ENCODE measurements at regions not wholly inside any gene's neighbourhood (a gene's known extent, or its start where the extent isn't known, plus 50 kb on each side); places are given as distances from the start of the nearest gene placed in this dataset.

DNA sequence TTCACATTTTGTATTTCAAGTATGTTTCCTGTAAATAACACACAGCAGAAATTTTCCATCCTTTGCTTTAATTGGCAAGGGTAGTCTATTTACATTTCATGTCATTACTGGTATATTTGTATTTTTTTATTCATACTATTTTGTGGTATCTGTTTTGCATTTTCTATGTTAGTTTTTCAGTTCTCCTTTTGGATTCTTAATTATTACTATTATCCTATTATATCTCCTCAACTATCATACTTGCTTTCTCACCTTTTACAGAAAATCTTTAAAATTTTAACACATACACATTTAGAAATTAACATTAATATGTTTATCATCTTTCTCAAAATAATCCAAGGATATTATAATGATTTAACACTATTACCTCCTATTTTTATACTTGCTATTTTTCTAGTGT is 918.3 kb upstream of the MAP3K7 start:
- no peak overlapping the region for H3K27ac ChIP-seq (ENCODE audit: control insufficient read depth, insufficient read depth)
- in situ Hi-C loops (cut with MboI): no loop called here
- H3K79me2 ChIP-seq (ENCODE audit: control insufficient read depth, insufficient read depth, low read length): no peaks in the 10 kb centered on the region
- BruUV-seq (replicated peaks): no TSS peak
- no peak overlapping the region for H2AFZ ChIP-seq (ENCODE audit: control insufficient read depth, low read depth, low read length)
- FAIRE-seq: no peak
- ChIA-PET RAD21 (ENCODE audit: unreplicated experiment) (interaction anchor here (0.8 to 1.5 kb wide), 3 partner anchors 12 to 70 kb away, joined by 3 to 4 read pairs (median 3); no protein-coding TSS in a partner anchor), CTCF (interaction anchor here (0.6 to 0.9 kb wide), 2 partner anchors 174 to 442 kb away, joined by 3 read pairs; no protein-coding TSS in a partner anchor), SMC1A (ENCODE audit: uncharacterized antibody, unreplicated experiment) (interaction anchor here (0.7 to 1.9 kb wide), 9 partner anchors 8 to 726 kb away, joined by 3 to 7 read pairs (median 4); no protein-coding TSS in a partner anchor), POLR2A (interaction anchor here (0.8 kb wide), 1 partner anchor 31 kb away, joined by 3 read pairs; no protein-coding TSS in a partner anchor)
- TF ChIP-seq BRCA1 (IDR thresholded peaks at IDR 0.05; ENCODE audit: low read depth, low read length) (no peak), MTA2 (IDR thresholded peaks at IDR 0.05; ENCODE audit: low read depth) (peak; percentile 92), CBX3 (IDR thresholded peaks at IDR 0.05; ENCODE audit: borderline replicate concordance, low read depth) (no peak), RBBP5 (conservative IDR thresholded peaks at IDR 0.05) (no peak), MTA3 (IDR thresholded peaks at IDR 0.05; ENCODE audit: borderline replicate concordance, low read length) (no peak), JUND (IDR thresholded peaks at IDR 0.05; ENCODE audit: low read depth, low read length) (no peak), HDAC6 (IDR thresholded peaks at IDR 0.05; ENCODE audit: unreplicated experiment) (no peak), NFXL1 (IDR thresholded peaks at IDR 0.05; ENCODE audit: borderline replicate concordance) (no peak), MYC (IDR thresholded peaks at IDR 0.05; ENCODE audit: insufficient read depth, insufficient read length, insufficient replicate concordance, low read length, severe bottlenecking) (no peak), HCFC1 (IDR thresholded peaks at IDR 0.05; ENCODE audit: low read length) (no peak), RAD21 (IDR thresholded peaks at IDR 0.05; ENCODE audit: insufficient read depth, low read depth, low read length) (no peak), SMAD1 (IDR thresholded peaks at IDR 0.05; ENCODE audit: low read depth, partially characterized antibody) (no peak), ZSCAN29 (IDR thresholded peaks at IDR 0.05) (no peak), MEF2B (IDR thresholded peaks at IDR 0.05; ENCODE audit: partially characterized antibody, poor library complexity, severe bottlenecking) (peak; percentile 76), KAT2A (conservative IDR thresholded peaks at IDR 0.05; ENCODE audit: control insufficient read depth, low read depth, low read length) (no peak), POLR2AphosphoS2 (IDR thresholded peaks at IDR 0.05; ENCODE audit: low read depth, low read length) (no peak), EP300 (IDR thresholded peaks at IDR 0.05; ENCODE audit: borderline replicate concordance in 1 of 2, control insufficient read depth in 1 of 2, low read depth in 2 of 2, low read length in 2 of 2) (peak in 1 of 2 experiments; percentile 23; a peak in 1 of 4 replicates), MXI1 (IDR thresholded peaks at IDR 0.05; ENCODE audit: low read depth, low read length) (no peak)
- TF ChIP-seq, protein P1, sequence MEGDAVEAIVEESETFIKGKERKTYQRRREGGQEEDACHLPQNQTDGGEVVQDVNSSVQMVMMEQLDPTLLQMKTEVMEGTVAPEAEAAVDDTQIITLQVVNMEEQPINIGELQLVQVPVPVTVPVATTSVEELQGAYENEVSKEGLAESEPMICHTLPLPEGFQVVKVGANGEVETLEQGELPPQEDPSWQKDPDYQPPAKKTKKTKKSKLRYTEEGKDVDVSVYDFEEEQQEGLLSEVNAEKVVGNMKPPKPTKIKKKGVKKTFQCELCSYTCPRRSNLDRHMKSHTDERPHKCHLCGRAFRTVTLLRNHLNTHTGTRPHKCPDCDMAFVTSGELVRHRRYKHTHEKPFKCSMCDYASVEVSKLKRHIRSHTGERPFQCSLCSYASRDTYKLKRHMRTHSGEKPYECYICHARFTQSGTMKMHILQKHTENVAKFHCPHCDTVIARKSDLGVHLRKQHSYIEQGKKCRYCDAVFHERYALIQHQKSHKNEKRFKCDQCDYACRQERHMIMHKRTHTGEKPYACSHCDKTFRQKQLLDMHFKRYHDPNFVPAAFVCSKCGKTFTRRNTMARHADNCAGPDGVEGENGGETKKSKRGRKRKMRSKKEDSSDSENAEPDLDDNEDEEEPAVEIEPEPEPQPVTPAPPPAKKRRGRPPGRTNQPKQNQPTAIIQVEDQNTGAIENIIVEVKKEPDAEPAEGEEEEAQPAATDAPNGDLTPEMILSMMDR (IDR thresholded peaks at IDR 0.05 in 2 of 3, conservative IDR thresholded peaks at IDR 0.05 in 1 of 3; ENCODE audit: control insufficient read depth in 2 of 3, extremely low read depth in 1 of 3, insufficient read depth in 1 of 3, low read depth in 3 of 3, low read length in 3 of 3): no peak
- TF ChIP-seq, protein P2, sequence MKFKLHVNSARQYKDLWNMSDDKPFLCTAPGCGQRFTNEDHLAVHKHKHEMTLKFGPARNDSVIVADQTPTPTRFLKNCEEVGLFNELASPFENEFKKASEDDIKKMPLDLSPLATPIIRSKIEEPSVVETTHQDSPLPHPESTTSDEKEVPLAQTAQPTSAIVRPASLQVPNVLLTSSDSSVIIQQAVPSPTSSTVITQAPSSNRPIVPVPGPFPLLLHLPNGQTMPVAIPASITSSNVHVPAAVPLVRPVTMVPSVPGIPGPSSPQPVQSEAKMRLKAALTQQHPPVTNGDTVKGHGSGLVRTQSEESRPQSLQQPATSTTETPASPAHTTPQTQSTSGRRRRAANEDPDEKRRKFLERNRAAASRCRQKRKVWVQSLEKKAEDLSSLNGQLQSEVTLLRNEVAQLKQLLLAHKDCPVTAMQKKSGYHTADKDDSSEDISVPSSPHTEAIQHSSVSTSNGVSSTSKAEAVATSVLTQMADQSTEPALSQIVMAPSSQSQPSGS (IDR thresholded peaks at IDR 0.05; ENCODE audit: low read length): no peak
- TF ChIP-seq, protein P3, sequence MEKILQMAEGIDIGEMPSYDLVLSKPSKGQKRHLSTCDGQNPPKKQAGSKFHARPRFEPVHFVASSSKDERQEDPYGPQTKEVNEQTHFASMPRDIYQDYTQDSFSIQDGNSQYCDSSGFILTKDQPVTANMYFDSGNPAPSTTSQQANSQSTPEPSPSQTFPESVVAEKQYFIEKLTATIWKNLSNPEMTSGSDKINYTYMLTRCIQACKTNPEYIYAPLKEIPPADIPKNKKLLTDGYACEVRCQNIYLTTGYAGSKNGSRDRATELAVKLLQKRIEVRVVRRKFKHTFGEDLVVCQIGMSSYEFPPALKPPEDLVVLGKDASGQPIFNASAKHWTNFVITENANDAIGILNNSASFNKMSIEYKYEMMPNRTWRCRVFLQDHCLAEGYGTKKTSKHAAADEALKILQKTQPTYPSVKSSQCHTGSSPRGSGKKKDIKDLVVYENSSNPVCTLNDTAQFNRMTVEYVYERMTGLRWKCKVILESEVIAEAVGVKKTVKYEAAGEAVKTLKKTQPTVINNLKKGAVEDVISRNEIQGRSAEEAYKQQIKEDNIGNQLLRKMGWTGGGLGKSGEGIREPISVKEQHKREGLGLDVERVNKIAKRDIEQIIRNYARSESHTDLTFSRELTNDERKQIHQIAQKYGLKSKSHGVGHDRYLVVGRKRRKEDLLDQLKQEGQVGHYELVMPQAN (conservative IDR thresholded peaks at IDR 0.05): no peak
- intact Hi-C loops (cut with micrococcal nuclease; ENCODE audit: unreplicated experiment): no loop called here
- H3K4me1 ChIP-seq (ENCODE audit: control insufficient read depth, insufficient read depth, low read length): no peaks in the 10 kb centered on the region
- H3K4me3 ChIP-seq: no peak overlapping the region
- no peak for DNase-seq (ENCODE audit: low read depth, low spot score)
- ATAC-seq: peak; percentile 50
- no peak overlapping the region for H3K4me2 ChIP-seq (ENCODE audit: control insufficient read depth, insufficient read depth)
- H3K36me3 ChIP-seq (ENCODE audit: control insufficient read depth in 2 of 2, insufficient read depth in 2 of 2, low read length in 1 of 2): no peaks in the 10 kb centered on the region
- no peaks in the 10 kb centered on the region for H3K27me3 ChIP-seq (replicated peaks in 1 of 2; ENCODE audit: control insufficient read depth in 2 of 2, insufficient read depth in 2 of 2, low read length in 1 of 2)
- H3K9me3 ChIP-seq (replicated peaks; ENCODE audit: control insufficient read depth, insufficient read depth, low read length): no peaks in the 10 kb centered on the region
- H3K9ac ChIP-seq (ENCODE audit: control insufficient read depth, insufficient read depth, low read length): no peak overlapping the region
- no peaks in the 10 kb centered on the region for H4K20me1 ChIP-seq (ENCODE audit: control insufficient read depth, insufficient read depth)

All from GM12878 (cell line).